Gastrocnemius medialis (tissue), 4 donors: ENCODE measurements at regions not wholly inside any gene's neighbourhood (a gene's known extent, or its start where the extent isn't known, plus 50 kb on each side); places are given as distances from the start of the nearest gene placed in this dataset.

Experiments used
- ATAC-seq, 2 donors: fragments of 150-250 bp; one replicate each; pipeline ENCODE4 v1.9.1; 2016
- DNase-seq, 2 donors: peaks; one replicate each; pipeline ENCODE4 v3.0.0-alpha.2; 2019
- H3K27ac ChIP-seq, 4 donors: fragments of 200-600 bp; sonication (generic); 1 replicate in 1 of 4; 2 replicates in 3 of 4; pipeline ENCODE4 v1.5.1; 2016 to 2018; ENCODE audit warnings: mild to moderate bottlenecking in 2 of 4, moderate library complexity in 1 of 4
- H3K27me3 ChIP-seq, 3 donors: fragments of 200-600 bp; sonication (generic) in 2 of 3; 1 replicate in 1 of 3; 2 replicates in 2 of 3; pipeline versions ENCODE4 v1.5.1 to v1.6.0; 2016 to 2019; ENCODE audit warnings: mild to moderate bottlenecking in 1 of 3, moderate library complexity in 1 of 3
- H3K36me3 ChIP-seq, 2 donors: fragments of 200-600 bp; sonication (generic) in 1 of 2; one replicate each; pipeline ENCODE4 v1.5.1; 2017 to 2018
- H3K4me1 ChIP-seq, 2 donors: fragments of 200-600 bp; sonication (generic) in 1 of 2; one replicate each; pipeline ENCODE4 v1.5.1; 2016 to 2017; ENCODE audit warnings: mild to moderate bottlenecking in 2 of 2
- H3K4me3 ChIP-seq, 4 donors: fragments of 200-600 bp; sonication (generic) in 3 of 4; 1 replicate in 1 of 4; 2 replicates in 3 of 4; pipeline ENCODE4 v1.5.1; 2016 to 2019; ENCODE audit warnings: mild to moderate bottlenecking in 2 of 4
- H3K9me3 ChIP-seq, 3 donors: fragments of 200-600 bp; sonication (generic) in 2 of 3; 1 replicate in 1 of 3; 2 replicates in 2 of 3; pipeline ENCODE4 v1.5.1; 2016 to 2019
- POLR2A ChIP-seq, 2 donors: fragments of 450-650 bp; IDR thresholded peaks; one replicate each; pipeline ENCODE4 v1.6.1; 2017; ENCODE audit warnings: antibody characterized with exemption in 2 of 2, mild to moderate bottlenecking in 2 of 2, moderate library complexity in 2 of 2
- in situ Hi-C, 4 donors: fragments of 200-750 bp; cut with MboI; loops; one replicate each; pipeline versions ENCODE4 v1.15.0 to v1.8.0; 2017; ENCODE audit warnings: low sequenced_read_pairs in 4 of 4
- intact Hi-C: fragments of 100-400 bp; cut with DNase I; formaldehyde crosslinking; loops from one replicate; pipeline ENCODE4 v1.15.1; 2023; ENCODE audit warnings: low total_unique reads
- TF ChIP-seq, protein P1 (sequence below), 5 experiments: fragments of 450-650 bp in 3 of 5; fragments of 200-600 bp in 2 of 5; sonication (generic) in 2 of 5; IDR thresholded peaks in 4 of 5; conservative IDR thresholded peaks in 1 of 5; 1 replicate in 4 of 5; 2 replicates in 1 of 5; pipeline ENCODE4 v1.5.1; 2016 to 2019; ENCODE audit warnings: antibody characterized with exemption in 5 of 5, mild to moderate bottlenecking in 3 of 5, moderate library complexity in 3 of 5

- in situ Hi-C loops = no loop called here
- TF ChIP-seq, protein P1, sequence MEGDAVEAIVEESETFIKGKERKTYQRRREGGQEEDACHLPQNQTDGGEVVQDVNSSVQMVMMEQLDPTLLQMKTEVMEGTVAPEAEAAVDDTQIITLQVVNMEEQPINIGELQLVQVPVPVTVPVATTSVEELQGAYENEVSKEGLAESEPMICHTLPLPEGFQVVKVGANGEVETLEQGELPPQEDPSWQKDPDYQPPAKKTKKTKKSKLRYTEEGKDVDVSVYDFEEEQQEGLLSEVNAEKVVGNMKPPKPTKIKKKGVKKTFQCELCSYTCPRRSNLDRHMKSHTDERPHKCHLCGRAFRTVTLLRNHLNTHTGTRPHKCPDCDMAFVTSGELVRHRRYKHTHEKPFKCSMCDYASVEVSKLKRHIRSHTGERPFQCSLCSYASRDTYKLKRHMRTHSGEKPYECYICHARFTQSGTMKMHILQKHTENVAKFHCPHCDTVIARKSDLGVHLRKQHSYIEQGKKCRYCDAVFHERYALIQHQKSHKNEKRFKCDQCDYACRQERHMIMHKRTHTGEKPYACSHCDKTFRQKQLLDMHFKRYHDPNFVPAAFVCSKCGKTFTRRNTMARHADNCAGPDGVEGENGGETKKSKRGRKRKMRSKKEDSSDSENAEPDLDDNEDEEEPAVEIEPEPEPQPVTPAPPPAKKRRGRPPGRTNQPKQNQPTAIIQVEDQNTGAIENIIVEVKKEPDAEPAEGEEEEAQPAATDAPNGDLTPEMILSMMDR (IDR thresholded peaks at IDR 0.05 in 4 of 5, conservative IDR thresholded peaks at IDR 0.05 in 1 of 5) = no peak
- TF ChIP-seq POLR2A (IDR thresholded peaks at IDR 0.05) = no peak
- ATAC-seq (no peak), DNase-seq (no peak)
- H3K4me3 ChIP-seq = no peak overlapping the region
- no peak overlapping the region for H3K27ac ChIP-seq
- no peaks in the 10 kb centered on the region for H3K9me3 ChIP-seq
- H3K27me3 ChIP-seq = peaks cover 0 to 3% (median 0%) of the 10 kb centered on the region in 3 donors
- intact Hi-C loops = no loop called here
- no peaks in the 10 kb centered on the region for H3K4me1 ChIP-seq
- H3K36me3 ChIP-seq = no peaks in the 10 kb centered on the region
Measured at GRCh38 chr1:34478515-34479076, 276.3 kb upstream of the GJB5 start.

DNA sequence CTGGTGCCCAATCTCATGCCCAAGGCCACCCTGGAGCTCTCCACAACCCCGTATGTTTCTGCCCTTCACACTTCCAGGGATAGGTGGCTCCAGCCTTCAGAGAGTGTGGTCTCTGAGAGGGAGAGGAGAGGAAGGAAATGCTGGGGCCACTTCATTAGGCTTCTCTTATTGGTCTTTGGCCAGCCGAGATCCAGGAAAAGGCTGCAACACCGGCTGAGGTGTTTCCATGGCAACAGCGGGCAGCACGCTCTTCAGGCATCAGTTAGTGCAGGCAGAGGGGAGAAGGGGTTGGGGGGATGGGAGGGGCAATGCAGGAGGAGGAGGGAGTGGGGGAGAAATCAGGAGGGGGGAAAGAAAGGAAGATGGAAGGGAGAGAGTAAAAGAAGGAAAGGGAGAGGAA, 275.1 kb upstream of the GJB5 start:
- intact Hi-C loops = no loop called here
- no peak overlapping the region for H3K27ac ChIP-seq

DNA sequence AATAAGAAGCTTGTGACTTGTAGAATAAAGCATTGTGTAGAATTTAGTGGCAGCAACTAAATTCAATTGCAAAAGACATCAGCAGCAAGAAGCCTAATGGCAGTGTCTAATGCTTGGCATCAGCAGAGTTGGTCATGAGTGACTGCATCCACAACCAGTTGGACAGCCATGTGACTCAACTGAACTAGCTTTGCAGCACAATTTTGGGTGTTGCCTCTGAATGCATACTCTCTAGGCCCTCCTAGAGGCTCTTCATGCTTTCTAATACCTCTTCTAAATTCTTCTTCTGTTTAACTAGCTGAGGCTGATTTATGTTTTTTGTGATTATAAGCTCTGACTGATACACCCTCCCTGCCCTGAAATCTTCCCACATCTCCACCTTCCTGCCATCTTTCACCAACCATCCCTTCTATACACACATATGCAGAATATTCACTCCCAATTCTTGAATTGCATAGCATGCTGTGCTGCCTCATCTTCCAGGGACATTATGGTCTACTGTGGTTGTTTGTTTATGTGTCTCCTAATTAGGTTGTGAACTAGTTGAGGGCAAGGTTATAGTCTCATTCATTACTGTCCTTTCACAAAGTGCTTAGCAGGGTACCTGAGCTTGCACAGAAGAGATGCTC, 266.7 kb upstream of the GJB5 start:
- Histone ChIP-seq H3K27me3 (no peaks in the 10 kb centered on the region), H3K27ac (no peak overlapping the region), H3K4me1 (no peaks in the 10 kb centered on the region), H3K36me3 (no peaks in the 10 kb centered on the region), H3K4me3 (no peak overlapping the region), H3K9me3 (no peaks in the 10 kb centered on the region)
- no peak for DNase-seq
- intact Hi-C loops (no loop called here), in situ Hi-C loops (no loop called here)
- no peak for TF ChIP-seq POLR2A (IDR thresholded peaks at IDR 0.05)
- TF ChIP-seq, protein P1 (IDR thresholded peaks at IDR 0.05 in 4 of 5, conservative IDR thresholded peaks at IDR 0.05 in 1 of 5) = no peak
- ATAC-seq = no peak

More for the DNA sequence above, 275.1 kb upstream of the GJB5 start:
- H3K27me3 ChIP-seq = peaks cover 0 to 3% (median 0%) of the 10 kb centered on the region in 3 donors
- H3K4me3 ChIP-seq = no peak overlapping the region
- no peaks in the 10 kb centered on the region for H3K36me3 ChIP-seq
- in situ Hi-C loops = no loop called here
- no peaks in the 10 kb centered on the region for H3K9me3 ChIP-seq
- ATAC-seq (no peak), DNase-seq (no peak)
- H3K4me1 ChIP-seq = no peaks in the 10 kb centered on the region
- TF ChIP-seq, protein P1 (IDR thresholded peaks at IDR 0.05 in 4 of 5, conservative IDR thresholded peaks at IDR 0.05 in 1 of 5) = no peak
- TF ChIP-seq POLR2A (IDR thresholded peaks at IDR 0.05) = no peak

DNA sequence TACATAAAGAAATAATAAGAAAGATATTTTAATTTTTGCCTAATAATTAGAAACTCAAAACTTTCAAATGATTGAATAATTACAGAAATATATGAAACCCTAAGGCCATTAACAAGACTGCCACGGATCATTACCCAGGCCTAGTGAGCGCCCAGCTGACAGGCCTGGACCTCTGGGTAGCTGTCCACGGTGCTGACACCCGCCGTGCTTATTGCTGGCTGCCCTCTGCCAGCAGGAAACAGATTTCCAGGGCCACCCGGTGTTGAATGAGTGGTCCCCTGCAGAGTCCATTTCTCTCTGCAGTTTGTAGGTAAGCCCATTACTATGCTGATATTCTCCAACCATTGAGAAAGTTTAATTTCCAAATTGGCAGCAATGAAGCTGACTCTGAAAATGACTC, 254.4 kb upstream of the GJB5 start:
- Histone ChIP-seq H3K4me1 (no peaks in the 10 kb centered on the region), H3K27me3 (no peaks in the 10 kb centered on the region), H3K4me3 (no peak overlapping the region), H3K27ac (no peak overlapping the region), H3K9me3 (no peaks in the 10 kb centered on the region), H3K36me3 (no peaks in the 10 kb centered on the region)
- in situ Hi-C loops = no loop called here
- ATAC-seq (no peak), DNase-seq (no peak)
- intact Hi-C loops = no loop called here
- TF ChIP-seq, protein P1 (IDR thresholded peaks at IDR 0.05 in 4 of 5, conservative IDR thresholded peaks at IDR 0.05 in 1 of 5) = no peak
- no peak for TF ChIP-seq POLR2A (IDR thresholded peaks at IDR 0.05)
